B cell (primary cell): ENCODE measurements at regions not wholly inside any gene's neighbourhood (a gene's known extent, or its start where the extent isn't known, plus 50 kb on each side); places are given as distances from the start of the nearest gene placed in this dataset.

Experiments
- ATAC-seq: fragments of 200-7000 bp; cut with Tn5 transposase; one replicate; pipeline ENCODE4 v1.10.0; 2021; ENCODE audit warnings: low read depth, mild to moderate bottlenecking, moderate number of reproducible peaks, moderate library complexity
- CTCF ChIA-PET: fragments of 350-600 bp; sonication (Branson Sonifier 250); formaldehyde crosslinking; loops from one replicate; lab custom pipeline; 2021; ENCODE audit warnings: antibody characterized with exemption, inconsistent platforms; lab: Charles Lee
- POLR2A ChIA-PET: fragments of 350-600 bp; sonication (Branson Sonifier 250); formaldehyde crosslinking; loops from one replicate; lab custom pipeline; 2021; ENCODE audit warnings: antibody characterized with exemption; lab: Charles Lee
- DNase-seq: peaks from one replicate; pipeline ENCODE4 v3.0.0; 2013
- H2AFZ ChIP-seq: 2 replicates; pipeline ENCODE4 v1.6.1; 2012; ENCODE audit warnings: mild to moderate bottlenecking, low read depth, low read length; ENCODE audit not compliant: insufficient read depth, poor library complexity, severe bottlenecking
- H3K27ac ChIP-seq, 2 donors: 1 replicate in 1 of 2; 2 replicates in 1 of 2; pipeline ENCODE4 v1.5.1; 2012 to 2013; ENCODE audit warnings: low read length in 2 of 2, mild to moderate bottlenecking in 2 of 2, moderate library complexity in 1 of 2
- H3K27me3 ChIP-seq, 4 experiments: fragments of 200-600 bp in 1 of 4; sonication (generic) in 1 of 4; replicated peaks in 1 of 4; 1 replicate in 2 of 4; 2 replicates in 2 of 4; pipeline versions ENCODE4 v1.6.1 to v1.7.0; 2013 to 2016; ENCODE audit warnings: low read length in 3 of 4, mild to moderate bottlenecking in 2 of 4, mixed read lengths in 1 of 4, moderate library complexity in 1 of 4; ENCODE audit not compliant: insufficient read depth in 4 of 4, control insufficient read depth in 3 of 4; ENCODE audit errors: control extremely low read depth in 1 of 4
- H3K36me3 ChIP-seq, 2 experiments: replicated peaks in 1 of 2; 1 replicate in 1 of 2; 2 replicates in 1 of 2; pipeline versions ENCODE4 v1.6.1 to v1.7.1; 2013; ENCODE audit warnings: low read length in 1 of 2; ENCODE audit not compliant: insufficient read depth in 2 of 2, control insufficient read depth in 1 of 2; ENCODE audit errors: control extremely low read depth in 1 of 2, extremely low read depth in 1 of 2
- H3K4me1 ChIP-seq, 2 donors: fragments of 200-600 bp in 1 of 2; sonication (generic) in 1 of 2; 1 replicate in 1 of 2; 2 replicates in 1 of 2; pipeline versions ENCODE4 v1.5.1 to v1.6.1; 2013 to 2017; ENCODE audit warnings: low read length in 2 of 2; ENCODE audit not compliant: control insufficient read depth in 2 of 2, insufficient read depth in 2 of 2
- H3K4me2 ChIP-seq: replicated peaks from 2 replicates; pipeline ENCODE3; 2012; ENCODE audit warnings: mild to moderate bottlenecking, low read depth, low read length; ENCODE audit not compliant: poor library complexity, severe bottlenecking
- H3K4me3 ChIP-seq, 5 experiments: fragments of 200-600 bp in 1 of 5; sonication (generic) in 1 of 5; 1 replicate in 3 of 5; 2 replicates in 2 of 5; pipeline versions ENCODE4 v1.5.1 to v1.7.0; 2011 to 2016; ENCODE audit warnings: low read length in 4 of 5, mild to moderate bottlenecking in 4 of 5, low read depth in 2 of 5, control low read depth in 1 of 5, moderate library complexity in 1 of 5; ENCODE audit not compliant: insufficient read depth in 1 of 5; ENCODE audit errors: control extremely low read depth in 1 of 5, extremely low read depth in 1 of 5
- H3K79me2 ChIP-seq: fragments of 200-600 bp; sonication (generic); one replicate; pipeline ENCODE4 v1.6.0; 2016; ENCODE audit warnings: low read length; ENCODE audit not compliant: control insufficient read depth, insufficient read depth
- H3K9ac ChIP-seq: fragments of 200-600 bp; sonication (generic); 2 replicates; pipeline ENCODE4 v1.6.1; 2017; ENCODE audit warnings: mild to moderate bottlenecking, low read length, moderate library complexity
- H3K9me3 ChIP-seq, 3 donors: one replicate each; pipeline versions ENCODE4 v1.6.1 to v1.7.1; 2013; ENCODE audit warnings: low read length in 2 of 3; ENCODE audit not compliant: control insufficient read depth in 2 of 3, insufficient read depth in 1 of 3; ENCODE audit errors: control extremely low read depth in 1 of 3
- H4K20me1 ChIP-seq: 2 replicates; pipeline ENCODE4 v1.6.0; 2012; ENCODE audit warnings: mild to moderate bottlenecking, low read length; ENCODE audit not compliant: insufficient read depth, control insufficient read depth, poor library complexity, severe bottlenecking
- H3K27ac Mint-ChIP-seq: one replicate; pipeline ENCODE4 v1.8.0; 2021; ENCODE audit warnings: mixed read lengths
- H3K27me3 Mint-ChIP-seq: one replicate; pipeline ENCODE4 v1.8.0; 2021; ENCODE audit warnings: mixed read lengths
- H3K4me1 Mint-ChIP-seq: one replicate; pipeline ENCODE4 v1.8.0; 2021; ENCODE audit warnings: mixed read lengths
- H3K4me3 Mint-ChIP-seq: one replicate; pipeline ENCODE4 v1.8.0; 2021; ENCODE audit warnings: mixed read lengths
- H3K9me3 Mint-ChIP-seq: one replicate; pipeline ENCODE4 v1.8.0; 2022; ENCODE audit warnings: mixed read lengths; ENCODE audit not compliant: insufficient read depth
- CTCF ChIP-seq: fragments of 200-600 bp; IDR thresholded peaks from one replicate; pipeline ENCODE4 v1.8.0; 2022; ENCODE audit warnings: antibody characterized with exemption, mild to moderate bottlenecking
- EZH2 ChIP-seq: IDR thresholded peaks from 2 replicates; pipeline ENCODE4 v1.6.1; 2012; ENCODE audit warnings: borderline replicate concordance, low read depth, mild to moderate bottlenecking, moderate library complexity, low read length; ENCODE audit not compliant: insufficient read depth, poor library complexity, severe bottlenecking
- WGBS: methylation state at CpG from one replicate; pipeline ENCODE4 v1.1.5; 2013; ENCODE audit warnings: missing lambda C conversion rate; ENCODE audit not compliant: insufficient coverage; 5-methylcytosine and 5-hydroxymethylcytosine counted together
- intact Hi-C: fragments of 100-400 bp; cut with micrococcal nuclease; formaldehyde crosslinking; loops from one replicate; pipeline ENCODE4 v1.10.0; 2022

GRCh38 chr6:48630511-48630910 lies 519.5 kb upstream of the PTCHD4 start:
- no peak for DNase-seq
- Mint-ChIP-seq H3K4me3 (no peak overlapping the region), H3K9me3 (peaks cover 7% of the 10 kb centered on the region), H3K27ac (no peak overlapping the region), H3K27me3 (no peaks in the 10 kb centered on the region), H3K4me1 (no peaks in the 10 kb centered on the region)
- Histone ChIP-seq H4K20me1 (no peaks in the 10 kb centered on the region), H3K4me1 (no peaks in the 10 kb centered on the region), H2AFZ (no peak overlapping the region), H3K9ac (no peak overlapping the region), H3K79me2 (no peaks in the 10 kb centered on the region), H3K9me3 (peaks cover 0 to 2% (median 0%) of the 10 kb centered on the region in 3 donors), H3K27ac (no peak overlapping the region), H3K4me2 (no peak overlapping the region), H3K4me3 (no peak overlapping the region), H3K36me3 (no peaks in the 10 kb centered on the region), H3K27me3 (no peaks in the 10 kb centered on the region)
- no CpG with 5 or more reads among the region's 1 CpG for WGBS
- TF ChIP-seq CTCF = no peak
- no peak for TF ChIP-seq EZH2
- ChIA-PET CTCF (no interaction called here), POLR2A (no interaction called here)
- ATAC-seq = no peak
- intact Hi-C loops = no loop called here

GRCh38 chr6:48628316-48628715 lies 517.3 kb upstream of the PTCHD4 start:
- H3K4me3 ChIP-seq = no peak overlapping the region
- no peaks in the 10 kb centered on the region for H3K4me1 ChIP-seq
- peaks cover 0 to 2% (median 0%) of the 10 kb centered on the region in 3 donors for H3K9me3 ChIP-seq
- POLR2A ChIA-PET = no interaction called here
- H3K9ac ChIP-seq = no peak overlapping the region
- intact Hi-C loops = no loop called here
- H3K27ac ChIP-seq = no peak overlapping the region
- H4K20me1 ChIP-seq = no peaks in the 10 kb centered on the region
- no peak overlapping the region for H3K4me2 ChIP-seq
- DNase-seq (no peak), ATAC-seq (no peak)
- no peaks in the 10 kb centered on the region for H3K36me3 ChIP-seq
- Mint-ChIP-seq H3K4me1 (no peaks in the 10 kb centered on the region), H3K27ac (no peak overlapping the region), H3K27me3 (no peaks in the 10 kb centered on the region), H3K9me3 (peaks cover 7% of the 10 kb centered on the region), H3K4me3 (no peak overlapping the region)
- H2AFZ ChIP-seq = no peak overlapping the region
- CTCF ChIA-PET = no interaction called here
- TF ChIP-seq CTCF = no peak
- no peak for TF ChIP-seq EZH2
- H3K27me3 ChIP-seq = no peaks in the 10 kb centered on the region
- H3K79me2 ChIP-seq = no peaks in the 10 kb centered on the region
- no CpG with 5 or more reads among the region's 3 CpGs for WGBS
